Cardiac septum (tissue), 1 donor: ENCODE measurements at regions not wholly inside any gene's neighbourhood (a gene's known extent, or its start where the extent isn't known, plus 50 kb on each side); places are given as distances from the start of the nearest gene placed in this dataset.

Experiments used
- DNase-seq: peaks from one replicate; pipeline ENCODE4 v3.0.0-alpha.2; 2020; ENCODE audit warnings: low spot score
- intact Hi-C: fragments of 100-400 bp; cut with DNase I; formaldehyde crosslinking; loops from one replicate; pipeline ENCODE4 v1.14.0; 2022
- donor health status: DM: no; HTN: no; CAD: no.

GRCh38 chr3:152175528-152175889, 93.2 kb upstream of the MBNL1 start:
- intact Hi-C loops = no loop called here
- DNase-seq = no peak

- no peak for DNase-seq
- intact Hi-C loops = no loop called here
Observed at GRCh38 chr3:152176241-152176640, 92.5 kb upstream of the MBNL1 start.

GRCh38 chr3:152176998-152177397, 91.7 kb upstream of the MBNL1 start:
- DNase-seq = no peak
- intact Hi-C loops = no loop called here

- no peak for DNase-seq
- intact Hi-C loops = no loop called here
Observed at GRCh38 chr3:152177757-152178156, 91.0 kb upstream of the MBNL1 start.

GRCh38 chr3:152183473-152183872, 85.3 kb upstream of the MBNL1 start:
- DNase-seq = no peak
- intact Hi-C loops = loop anchor here (2.0 to 5.0 kb wide), 2 partner anchors 84 to 261 kb away; partner anchors contain the start of gene MBNL1

- intact Hi-C loops = loop anchor here (5.0 kb wide), 1 partner anchor 82 kb away; the partner anchor contains the start of gene MBNL1
- DNase-seq = no peak
Observed at GRCh38 chr3:152184971-152185686, 83.6 kb upstream of the MBNL1 start.

- DNase-seq = no peak
- intact Hi-C loops = no loop called here
Observed at GRCh38 chr3:152185891-152186630, 82.7 kb upstream of the MBNL1 start.

GRCh38 chr3:152190636-152191183, 78.0 kb upstream of the MBNL1 start:
- intact Hi-C loops = no loop called here
- no peak for DNase-seq

GRCh38 chr3:152192050-152192449, 76.7 kb upstream of the MBNL1 start:
- intact Hi-C loops = no loop called here

GRCh38 chr3:152192936-152193672, 75.6 kb upstream of the MBNL1 start:
- DNase-seq = no peak
- intact Hi-C loops = no loop called here

More at GRCh38 chr3:152192050-152192449, 76.7 kb upstream of the MBNL1 start:
- no peak for DNase-seq

- intact Hi-C loops = no loop called here
- DNase-seq = no peak
Observed at GRCh38 chr3:152193673-152194267, 75.0 kb upstream of the MBNL1 start.

GRCh38 chr3:152195206-152195605, 73.5 kb upstream of the MBNL1 start:
- intact Hi-C loops = no loop called here
- no peak for DNase-seq

GRCh38 chr3:152196782-152197181, 71.9 kb upstream of the MBNL1 start:
- intact Hi-C loops = no loop called here
- DNase-seq = no peak

- DNase-seq = no peak
- intact Hi-C loops = no loop called here
Observed at GRCh38 chr3:152197451-152197850, 71.3 kb upstream of the MBNL1 start.

GRCh38 chr3:152197937-152198336, 70.8 kb upstream of the MBNL1 start:
- intact Hi-C loops = no loop called here
- DNase-seq = no peak

- DNase-seq = no peak
- intact Hi-C loops = no loop called here
Observed at GRCh38 chr3:152198665-152199064, 70.1 kb upstream of the MBNL1 start.

- DNase-seq = no peak
- intact Hi-C loops = no loop called here
Observed at GRCh38 chr3:152199102-152199840, 69.5 kb upstream of the MBNL1 start.

GRCh38 chr3:152200476-152201420, 68.0 kb upstream of the MBNL1 start:
- intact Hi-C loops = loop anchor here (10.0 kb wide), 1 partner anchor 634 kb away; the partner anchor contains the start of gene P2RY1
- DNase-seq = no peak
